IMR-90 (cell line): ENCODE measurements at regions not wholly inside any gene's neighbourhood (a gene's known extent, or its start where the extent isn't known, plus 50 kb on each side); places are given as distances from the start of the nearest gene placed in this dataset.

ENCODE experiments used
- ATAC-seq: fragments of 200-7000 bp; cut with Tn5 transposase; 2 replicates; pipeline ENCODE4 v1.9.1; 2020; ENCODE audit warnings: low read depth, mild to moderate bottlenecking, moderate library complexity
- BruUV-seq: library from RNA; stranded (reverse); fragments of 400-500 nt; replicated peaks from 2 replicates; lab custom pipeline; 2021; lab: Mats Ljungman, UMichigan
- CTCF ChIA-PET: fragments of 300-600 bp; formaldehyde crosslinking; extraction: SDS; loops from one replicate; lab custom pipeline; 2021; ENCODE audit warnings: antibody characterized with exemption; lab: Yijun Ruan, JAX
- POLR2A ChIA-PET: fragments of 300-600 bp; sonication (Branson Sonifier 250); formaldehyde crosslinking; loops from one replicate; lab custom pipeline; 2022; ENCODE audit warnings: antibody characterized with exemption; ENCODE audit not compliant: unreplicated experiment; lab: Charles Lee
- DNase-seq: peaks from one replicate; pipeline ENCODE4 v3.0.0; 2013
- H2AFZ ChIP-seq: replicated peaks from 2 replicates; pipeline ENCODE3; 2013; ENCODE audit warnings: low read length, mild to moderate bottlenecking; ENCODE audit not compliant: poor library complexity
- H2AK5ac ChIP-seq: 2 replicates; pipeline ENCODE4 v1.6.1; 2013; ENCODE audit warnings: low read depth, low read length, inconsistent platforms
- H2AK9ac ChIP-seq: replicated peaks from 2 replicates; pipeline ENCODE3; 2013; ENCODE audit warnings: mild to moderate bottlenecking, low read depth, low read length, moderate library complexity; ENCODE audit not compliant: poor library complexity
- H2BK120ac ChIP-seq: 2 replicates; pipeline ENCODE4 v1.6.1; 2013; ENCODE audit warnings: low read depth, low read length, inconsistent platforms
- H2BK15ac ChIP-seq: 3 replicates; pipeline ENCODE4 v1.6.1; 2013; ENCODE audit warnings: low read depth, low read length, inconsistent platforms
- H2BK20ac ChIP-seq: 2 replicates; pipeline ENCODE4 v1.6.1; 2013; ENCODE audit warnings: low read depth, mild to moderate bottlenecking, inconsistent platforms, low read length, moderate library complexity
- H2BK5ac ChIP-seq: 2 replicates; pipeline ENCODE4 v1.6.1; 2013; ENCODE audit warnings: mild to moderate bottlenecking, low read depth, low read length, inconsistent platforms; ENCODE audit not compliant: poor library complexity, severe bottlenecking
- H3K14ac ChIP-seq: replicated peaks from 2 replicates; pipeline ENCODE4 v1.6.1; 2013; ENCODE audit warnings: low read depth, low read length, inconsistent platforms
- H3K18ac ChIP-seq: 2 replicates; pipeline ENCODE4 v1.6.1; 2013; ENCODE audit warnings: low read depth, low read length, control low read depth
- H3K23ac ChIP-seq: 2 replicates; pipeline ENCODE4 v1.6.1; 2013; ENCODE audit warnings: low read depth, low read length, inconsistent platforms
- H3K27ac ChIP-seq: 2 replicates; pipeline ENCODE4 v1.5.1; 2013; ENCODE audit warnings: mild to moderate bottlenecking, control low read depth, low read length; ENCODE audit not compliant: insufficient read depth
- H3K27me3 ChIP-seq: 2 replicates; pipeline ENCODE4 v1.6.1; 2013; ENCODE audit warnings: low read length; ENCODE audit not compliant: control insufficient read depth, insufficient read depth
- H3K36me3 ChIP-seq: 2 replicates; pipeline ENCODE4 v1.6.1; 2013; ENCODE audit warnings: low read length, mixed read lengths; ENCODE audit not compliant: control insufficient read depth, insufficient read depth
- H3K4ac ChIP-seq: 2 replicates; pipeline ENCODE4 v1.6.1; 2013; ENCODE audit warnings: low read depth, low read length, inconsistent platforms
- H3K4me1 ChIP-seq: 2 replicates; pipeline ENCODE4 v1.6.1; 2013; ENCODE audit warnings: low read length, mixed read lengths; ENCODE audit not compliant: control insufficient read depth, insufficient read depth
- H3K4me2 ChIP-seq: 2 replicates; pipeline ENCODE4 v1.6.1; 2013; ENCODE audit warnings: low read depth, mild to moderate bottlenecking, control low read depth, low read length, moderate library complexity
- H3K4me3 ChIP-seq: 2 replicates; pipeline ENCODE4 v1.5.1; 2013; ENCODE audit warnings: low read depth, mild to moderate bottlenecking, control low read depth, low read length, moderate library complexity; ENCODE audit not compliant: insufficient read depth
- H3K56ac ChIP-seq: 2 replicates; pipeline ENCODE4 v1.6.1; 2013; ENCODE audit warnings: low read length, inconsistent platforms; ENCODE audit not compliant: insufficient read depth; ENCODE audit errors: extremely low read depth
- H3K79me1 ChIP-seq, 2 experiments: 2 replicates each; pipeline ENCODE4 v1.6.1; 2013; ENCODE audit warnings: low read length in 2 of 2, inconsistent platforms in 1 of 2, low read depth in 1 of 2
- H3K9ac ChIP-seq: 2 replicates; pipeline ENCODE4 v1.6.1; 2013; ENCODE audit warnings: low read depth, low read length, control low read depth
- H3K9me1 ChIP-seq: 2 replicates; pipeline ENCODE4 v1.6.1; 2013; ENCODE audit warnings: low read length, inconsistent platforms; ENCODE audit not compliant: insufficient read depth
- H3K9me3 ChIP-seq: 2 replicates; pipeline ENCODE4 v1.6.1; 2013; ENCODE audit warnings: low read length; ENCODE audit not compliant: control insufficient read depth, insufficient read depth
- H4K20me1 ChIP-seq: 2 replicates; pipeline ENCODE4 v1.6.1; 2013; ENCODE audit warnings: low read length, inconsistent platforms; ENCODE audit not compliant: insufficient read depth
- H4K5ac ChIP-seq: 2 replicates; pipeline ENCODE4 v1.6.1; 2013; ENCODE audit warnings: mild to moderate bottlenecking, low read depth, low read length, control low read depth
- H4K8ac ChIP-seq, 2 experiments: 2 replicates each; pipeline ENCODE4 v1.6.1; 2013; ENCODE audit warnings: low read depth in 2 of 2, low read length in 2 of 2, control low read depth in 1 of 2, inconsistent platforms in 1 of 2
- H4K91ac ChIP-seq: 2 replicates; pipeline ENCODE4 v1.6.1; 2013; ENCODE audit warnings: low read depth, low read length, inconsistent platforms; ENCODE audit not compliant: insufficient read depth
- BHLHE40 ChIP-seq: fragments of 150-350 bp; IDR thresholded peaks from 2 replicates; pipeline ENCODE4 v1.6.1; 2016; ENCODE audit warnings: mild to moderate bottlenecking, low read depth, low read length
- CEBPB ChIP-seq: IDR thresholded peaks from 2 replicates; pipeline ENCODE4 v1.6.1; 2012; ENCODE audit warnings: low read depth, low read length, improper control_type of control experiment
- CHD1 ChIP-seq: IDR thresholded peaks from 2 replicates; pipeline ENCODE4 v1.6.1; 2012; ENCODE audit warnings: low read depth, low read length, improper control_type of control experiment
- FOS ChIP-seq: fragments of 150-350 bp; IDR thresholded peaks from 2 replicates; pipeline ENCODE4 v1.6.1; 2016; ENCODE audit warnings: low read depth, low read length
- MAFK ChIP-seq: IDR thresholded peaks from 2 replicates; pipeline ENCODE4 v1.6.1; 2012; ENCODE audit warnings: low read depth, low read length, improper control_type of control experiment
- MAZ ChIP-seq: IDR thresholded peaks from 2 replicates; pipeline ENCODE4 v1.6.1; 2012; ENCODE audit warnings: low read depth, mild to moderate bottlenecking, low read length, improper control_type of control experiment, moderate library complexity, borderline replicate concordance
- MXI1 ChIP-seq: IDR thresholded peaks from 2 replicates; pipeline ENCODE4 v1.6.1; 2012; ENCODE audit warnings: low read depth, mild to moderate bottlenecking, low read length, moderate library complexity, borderline replicate concordance
- NFE2L2 ChIP-seq: fragments of 150-350 bp; IDR thresholded peaks from 2 replicates; pipeline ENCODE4 v1.6.1; 2016; ENCODE audit warnings: low read depth, mild to moderate bottlenecking, low read length
- POLR2A ChIP-seq: IDR thresholded peaks from 2 replicates; pipeline ENCODE4 v1.6.1; 2012; ENCODE audit warnings: mild to moderate bottlenecking, low read depth, low read length
- RAD21 ChIP-seq: IDR thresholded peaks from 2 replicates; pipeline ENCODE4 v1.6.1; 2012; ENCODE audit warnings: low read length, improper control_type of control experiment
- RFX5 ChIP-seq: IDR thresholded peaks from 2 replicates; pipeline ENCODE4 v1.8.0; 2012; ENCODE audit warnings: low read depth, mild to moderate bottlenecking, low read length, moderate library complexity
- SMC3 ChIP-seq: fragments of 150-350 bp; IDR thresholded peaks from 2 replicates; pipeline ENCODE4 v1.6.1; 2016; ENCODE audit warnings: low read depth, mild to moderate bottlenecking, antibody characterized with exemption, low read length, moderate library complexity
- WGBS, 2 experiments: methylation state at CpG; one replicate each; pipeline versions ENCODE4 v1.1.5 to v1.1.7; 2013; ENCODE audit warnings: missing lambda C conversion rate in 2 of 2; ENCODE audit not compliant: insufficient read length in 1 of 2; ENCODE audit errors: extremely low coverage in 2 of 2; 5-methylcytosine and 5-hydroxymethylcytosine counted together
- dilution Hi-C: fragments of 300-500 bp; cut with HindIII; formaldehyde crosslinking; loops from one replicate; pipeline ENCODE4 v1.14.3; 2018; ENCODE audit warnings: low sequenced_read_pairs; ENCODE audit not compliant: unreplicated experiment
- in situ Hi-C: fragments of 300-500 bp; cut with MboI; formaldehyde crosslinking; loops from 3 replicates; pipeline ENCODE4 v1.14.3; 2019; ENCODE audit warnings: low sequenced_read_pairs, inconsistent platforms, mixed read lengths
- intact Hi-C: fragments of 100-400 bp; cut with micrococcal nuclease; formaldehyde crosslinking; loops from 2 replicates; pipeline ENCODE4 v1.10.0; 2022
- TF ChIP-seq, protein P1 (sequence below): conservative IDR thresholded peaks from 2 replicates; pipeline ENCODE4 v1.5.1; 2012; ENCODE audit warnings: mild to moderate bottlenecking, low read depth, low read length, improper control_type of control experiment
- TF ChIP-seq, protein P2 (sequence below): fragments of 150-350 bp; IDR thresholded peaks from 2 replicates; pipeline ENCODE4 v1.6.1; 2017; ENCODE audit warnings: mild to moderate bottlenecking, antibody characterized with exemption, low read length, low read depth
- TF ChIP-seq, protein P3 (sequence below): fragments of 150-350 bp; IDR thresholded peaks from 2 replicates; pipeline ENCODE4 v1.6.1; 2016; ENCODE audit warnings: low read depth, mild to moderate bottlenecking, low read length, moderate library complexity, borderline replicate concordance

DNA sequence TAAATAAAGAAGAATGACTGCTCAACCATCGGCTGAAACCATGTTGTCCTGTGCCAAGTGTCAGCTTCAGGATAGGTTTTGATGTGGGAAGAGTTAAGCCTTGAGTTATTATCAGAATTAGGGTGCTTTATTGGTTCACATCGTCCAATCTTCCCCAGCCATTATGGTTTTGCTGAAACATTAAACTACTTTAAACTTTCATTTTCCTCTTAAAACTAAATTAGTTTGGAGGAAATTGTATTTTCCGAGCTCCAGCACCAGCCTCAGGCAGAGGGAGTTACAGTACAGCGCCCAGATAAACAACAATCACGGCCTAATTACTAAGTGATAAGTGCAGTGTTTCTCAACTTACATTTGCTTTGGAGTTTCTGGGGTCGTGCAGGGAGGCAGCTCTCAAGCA is 80.2 kb downstream of the TMEM114 start:
- no peak overlapping the region for H2BK120ac ChIP-seq
- H3K4ac ChIP-seq, result no peak overlapping the region
- no peak overlapping the region for H4K91ac ChIP-seq
- no peak overlapping the region for H4K8ac ChIP-seq
- no peak for DNase-seq
- intact Hi-C loops, result no loop called here
- H2AK5ac ChIP-seq, result no peak overlapping the region
- no peaks in the 10 kb centered on the region for H3K9me1 ChIP-seq
- H3K23ac ChIP-seq, result no peak overlapping the region
- no peak for TF ChIP-seq MAZ
- TF ChIP-seq, protein P1, sequence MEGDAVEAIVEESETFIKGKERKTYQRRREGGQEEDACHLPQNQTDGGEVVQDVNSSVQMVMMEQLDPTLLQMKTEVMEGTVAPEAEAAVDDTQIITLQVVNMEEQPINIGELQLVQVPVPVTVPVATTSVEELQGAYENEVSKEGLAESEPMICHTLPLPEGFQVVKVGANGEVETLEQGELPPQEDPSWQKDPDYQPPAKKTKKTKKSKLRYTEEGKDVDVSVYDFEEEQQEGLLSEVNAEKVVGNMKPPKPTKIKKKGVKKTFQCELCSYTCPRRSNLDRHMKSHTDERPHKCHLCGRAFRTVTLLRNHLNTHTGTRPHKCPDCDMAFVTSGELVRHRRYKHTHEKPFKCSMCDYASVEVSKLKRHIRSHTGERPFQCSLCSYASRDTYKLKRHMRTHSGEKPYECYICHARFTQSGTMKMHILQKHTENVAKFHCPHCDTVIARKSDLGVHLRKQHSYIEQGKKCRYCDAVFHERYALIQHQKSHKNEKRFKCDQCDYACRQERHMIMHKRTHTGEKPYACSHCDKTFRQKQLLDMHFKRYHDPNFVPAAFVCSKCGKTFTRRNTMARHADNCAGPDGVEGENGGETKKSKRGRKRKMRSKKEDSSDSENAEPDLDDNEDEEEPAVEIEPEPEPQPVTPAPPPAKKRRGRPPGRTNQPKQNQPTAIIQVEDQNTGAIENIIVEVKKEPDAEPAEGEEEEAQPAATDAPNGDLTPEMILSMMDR, result no peak
- no peak for TF ChIP-seq RFX5
- no peak for TF ChIP-seq BHLHE40
- TF ChIP-seq FOS, result no peak
- no peak for TF ChIP-seq POLR2A
- no peak for TF ChIP-seq SMC3
- no peak for TF ChIP-seq RAD21
- no peak for TF ChIP-seq CEBPB
- no peak for TF ChIP-seq MXI1
- TF ChIP-seq CHD1, result no peak
- no peak for TF ChIP-seq NFE2L2
- TF ChIP-seq, protein P2, sequence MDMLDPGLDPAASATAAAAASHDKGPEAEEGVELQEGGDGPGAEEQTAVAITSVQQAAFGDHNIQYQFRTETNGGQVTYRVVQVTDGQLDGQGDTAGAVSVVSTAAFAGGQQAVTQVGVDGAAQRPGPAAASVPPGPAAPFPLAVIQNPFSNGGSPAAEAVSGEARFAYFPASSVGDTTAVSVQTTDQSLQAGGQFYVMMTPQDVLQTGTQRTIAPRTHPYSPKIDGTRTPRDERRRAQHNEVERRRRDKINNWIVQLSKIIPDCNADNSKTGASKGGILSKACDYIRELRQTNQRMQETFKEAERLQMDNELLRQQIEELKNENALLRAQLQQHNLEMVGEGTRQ, result no peak
- TF ChIP-seq MAFK, result no peak
- TF ChIP-seq, protein P3, sequence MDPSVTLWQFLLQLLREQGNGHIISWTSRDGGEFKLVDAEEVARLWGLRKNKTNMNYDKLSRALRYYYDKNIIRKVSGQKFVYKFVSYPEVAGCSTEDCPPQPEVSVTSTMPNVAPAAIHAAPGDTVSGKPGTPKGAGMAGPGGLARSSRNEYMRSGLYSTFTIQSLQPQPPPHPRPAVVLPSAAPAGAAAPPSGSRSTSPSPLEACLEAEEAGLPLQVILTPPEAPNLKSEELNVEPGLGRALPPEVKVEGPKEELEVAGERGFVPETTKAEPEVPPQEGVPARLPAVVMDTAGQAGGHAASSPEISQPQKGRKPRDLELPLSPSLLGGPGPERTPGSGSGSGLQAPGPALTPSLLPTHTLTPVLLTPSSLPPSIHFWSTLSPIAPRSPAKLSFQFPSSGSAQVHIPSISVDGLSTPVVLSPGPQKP, result no peak
- no peak overlapping the region for H3K4me3 ChIP-seq
- no peak overlapping the region for H4K5ac ChIP-seq
- H3K14ac ChIP-seq, result no peak overlapping the region
- in situ Hi-C loops, result no loop called here
- no CpG with 5 or more reads among the region's 6 CpGs for WGBS, 2 experiments
- no peak overlapping the region for H3K18ac ChIP-seq
- H3K56ac ChIP-seq, result no peak overlapping the region
- no peak overlapping the region for H2BK15ac ChIP-seq
- no peaks in the 10 kb centered on the region for H3K27me3 ChIP-seq
- no peak overlapping the region for H2BK5ac ChIP-seq
- peaks cover 2% of the 10 kb centered on the region; the same call in 1 of the 2 replicates for H3K9me3 ChIP-seq
- no peak overlapping the region for H2AK9ac ChIP-seq
- no peak for ATAC-seq
- H3K9ac ChIP-seq, result no peak overlapping the region
- H2AFZ ChIP-seq, result no peak overlapping the region
- no peak overlapping the region for H2BK20ac ChIP-seq
- H3K4me2 ChIP-seq, result no peak overlapping the region
- no peaks in the 10 kb centered on the region for H4K20me1 ChIP-seq
- dilution Hi-C loops, result no loop called here
- H3K79me1 ChIP-seq, result no peaks in the 10 kb centered on the region
- POLR2A ChIA-PET, result no interaction called here
- no TSS peak for BruUV-seq
- no peaks in the 10 kb centered on the region for H3K4me1 ChIP-seq
- H3K36me3 ChIP-seq, result no peaks in the 10 kb centered on the region
- H3K27ac ChIP-seq, result no peak overlapping the region
- CTCF ChIA-PET, result no interaction called here
